Ovary (tissue), 3 donors: ENCODE measurements at regions not wholly inside any gene's neighbourhood (a gene's known extent, or its start where the extent isn't known, plus 50 kb on each side); places are given as distances from the start of the nearest gene placed in this dataset.

Experiments used
- EP300 ChIP-seq: sonication (generic); formaldehyde crosslinking; IDR thresholded peaks from one replicate; pipeline ENCODE4 v1.6.1; 2017; ENCODE audit warnings: antibody characterized with exemption
- TF ChIP-seq, protein P1 (sequence below), 3 donors: fragments of 450-650 bp in 2 of 3; fragments of 200-600 bp in 1 of 3; IDR thresholded peaks; one replicate each; pipeline versions ENCODE4 v1.5.1 to v1.8.0; 2016 to 2022; ENCODE audit warnings: antibody characterized with exemption in 3 of 3, mild to moderate bottlenecking in 1 of 3
- donor health status: DM: no; HTN: no; CAD: no.

DNA sequence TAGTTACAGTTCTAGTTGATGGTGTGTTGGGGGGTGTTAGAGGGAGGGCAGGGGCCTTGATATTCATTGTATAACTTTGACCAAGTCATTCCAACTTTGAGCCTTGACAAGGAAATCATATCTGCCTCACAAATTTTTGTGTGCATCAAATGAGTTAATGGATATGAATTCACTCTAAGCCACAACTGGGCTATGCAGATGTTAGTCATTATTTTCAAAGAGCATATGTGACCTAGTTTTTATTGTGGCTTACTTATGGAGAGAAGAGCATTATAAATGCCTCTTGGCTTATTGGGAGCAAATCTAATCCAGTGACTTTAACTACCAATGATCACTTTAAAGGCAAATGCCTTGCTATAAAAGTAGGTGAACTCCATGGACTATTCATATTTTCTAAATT, 250.2 kb downstream of the LPIN1 start:
- TF ChIP-seq, protein P1, sequence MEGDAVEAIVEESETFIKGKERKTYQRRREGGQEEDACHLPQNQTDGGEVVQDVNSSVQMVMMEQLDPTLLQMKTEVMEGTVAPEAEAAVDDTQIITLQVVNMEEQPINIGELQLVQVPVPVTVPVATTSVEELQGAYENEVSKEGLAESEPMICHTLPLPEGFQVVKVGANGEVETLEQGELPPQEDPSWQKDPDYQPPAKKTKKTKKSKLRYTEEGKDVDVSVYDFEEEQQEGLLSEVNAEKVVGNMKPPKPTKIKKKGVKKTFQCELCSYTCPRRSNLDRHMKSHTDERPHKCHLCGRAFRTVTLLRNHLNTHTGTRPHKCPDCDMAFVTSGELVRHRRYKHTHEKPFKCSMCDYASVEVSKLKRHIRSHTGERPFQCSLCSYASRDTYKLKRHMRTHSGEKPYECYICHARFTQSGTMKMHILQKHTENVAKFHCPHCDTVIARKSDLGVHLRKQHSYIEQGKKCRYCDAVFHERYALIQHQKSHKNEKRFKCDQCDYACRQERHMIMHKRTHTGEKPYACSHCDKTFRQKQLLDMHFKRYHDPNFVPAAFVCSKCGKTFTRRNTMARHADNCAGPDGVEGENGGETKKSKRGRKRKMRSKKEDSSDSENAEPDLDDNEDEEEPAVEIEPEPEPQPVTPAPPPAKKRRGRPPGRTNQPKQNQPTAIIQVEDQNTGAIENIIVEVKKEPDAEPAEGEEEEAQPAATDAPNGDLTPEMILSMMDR (IDR thresholded peaks at IDR 0.05) = no peak
- TF ChIP-seq EP300 = no peak
